Peyer's patch (tissue), 4 donors: ENCODE measurements at regions not wholly inside any gene's neighbourhood (a gene's known extent, or its start where the extent isn't known, plus 50 kb on each side); places are given as distances from the start of the nearest gene placed in this dataset.

Experiments
- POLR2A ChIP-seq, 2 donors: fragments of 450-650 bp; IDR thresholded peaks; one replicate each; pipeline ENCODE4 v1.5.1; 2017; ENCODE audit warnings: antibody characterized with exemption in 2 of 2, mild to moderate bottlenecking in 2 of 2, moderate library complexity in 2 of 2
- TF ChIP-seq, protein P1 (sequence below), 6 experiments: fragments of 450-650 bp in 4 of 6; fragments of 200-600 bp in 2 of 6; sonication (generic) in 1 of 6; IDR thresholded peaks; one replicate each; pipeline ENCODE4 v1.5.1; 2017 to 2019; ENCODE audit warnings: antibody characterized with exemption in 6 of 6, mild to moderate bottlenecking in 3 of 6, moderate library complexity in 1 of 6

- TF ChIP-seq, protein P1, sequence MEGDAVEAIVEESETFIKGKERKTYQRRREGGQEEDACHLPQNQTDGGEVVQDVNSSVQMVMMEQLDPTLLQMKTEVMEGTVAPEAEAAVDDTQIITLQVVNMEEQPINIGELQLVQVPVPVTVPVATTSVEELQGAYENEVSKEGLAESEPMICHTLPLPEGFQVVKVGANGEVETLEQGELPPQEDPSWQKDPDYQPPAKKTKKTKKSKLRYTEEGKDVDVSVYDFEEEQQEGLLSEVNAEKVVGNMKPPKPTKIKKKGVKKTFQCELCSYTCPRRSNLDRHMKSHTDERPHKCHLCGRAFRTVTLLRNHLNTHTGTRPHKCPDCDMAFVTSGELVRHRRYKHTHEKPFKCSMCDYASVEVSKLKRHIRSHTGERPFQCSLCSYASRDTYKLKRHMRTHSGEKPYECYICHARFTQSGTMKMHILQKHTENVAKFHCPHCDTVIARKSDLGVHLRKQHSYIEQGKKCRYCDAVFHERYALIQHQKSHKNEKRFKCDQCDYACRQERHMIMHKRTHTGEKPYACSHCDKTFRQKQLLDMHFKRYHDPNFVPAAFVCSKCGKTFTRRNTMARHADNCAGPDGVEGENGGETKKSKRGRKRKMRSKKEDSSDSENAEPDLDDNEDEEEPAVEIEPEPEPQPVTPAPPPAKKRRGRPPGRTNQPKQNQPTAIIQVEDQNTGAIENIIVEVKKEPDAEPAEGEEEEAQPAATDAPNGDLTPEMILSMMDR (IDR thresholded peaks at IDR 0.05): no peak
- TF ChIP-seq POLR2A (IDR thresholded peaks at IDR 0.05): peak in 1 of 2 donors; percentile 39
Measured at GRCh38 chr15:62821384-62822131, 221.0 kb upstream of the TPM1 start.
